Posterior cingulate gyrus (tissue), 11 donors: ENCODE measurements at regions not wholly inside any gene's neighbourhood (a gene's known extent, or its start where the extent isn't known, plus 50 kb on each side); places are given as distances from the start of the nearest gene placed in this dataset.

Experiments used
- DNase-seq, 10 donors: peaks; one replicate each; pipeline versions ENCODE4 v3.0.0 to v3.0.0-alpha.2; 2020 to 2021; ENCODE audit warnings: mixed read lengths in 3 of 10
- intact Hi-C: fragments of 100-400 bp; cut with DNase I; formaldehyde crosslinking; loops from one replicate; pipeline ENCODE4 v1.15.1; 2023

DNA sequence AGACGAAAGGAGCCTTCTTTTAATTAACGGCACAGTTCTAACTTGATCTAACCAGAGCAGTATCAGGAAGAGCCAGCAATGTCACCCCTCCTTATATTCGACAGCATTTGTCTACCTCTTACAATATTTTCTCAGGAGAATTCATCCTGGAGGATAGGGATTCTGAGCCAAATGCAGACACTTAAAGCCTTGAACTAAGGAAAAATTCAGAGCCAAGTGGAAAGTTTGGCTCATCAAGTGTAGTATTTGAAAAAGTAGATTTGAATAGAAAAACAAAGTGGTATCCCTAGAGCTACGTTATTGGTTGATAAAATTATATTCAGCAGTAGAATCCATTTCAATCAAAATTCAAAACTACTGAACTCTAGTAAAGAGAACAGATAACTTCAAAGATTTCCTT lies 732.0 kb upstream of the ADGRL2 start:
- intact Hi-C loops: no loop called here
- no peak for DNase-seq

DNA sequence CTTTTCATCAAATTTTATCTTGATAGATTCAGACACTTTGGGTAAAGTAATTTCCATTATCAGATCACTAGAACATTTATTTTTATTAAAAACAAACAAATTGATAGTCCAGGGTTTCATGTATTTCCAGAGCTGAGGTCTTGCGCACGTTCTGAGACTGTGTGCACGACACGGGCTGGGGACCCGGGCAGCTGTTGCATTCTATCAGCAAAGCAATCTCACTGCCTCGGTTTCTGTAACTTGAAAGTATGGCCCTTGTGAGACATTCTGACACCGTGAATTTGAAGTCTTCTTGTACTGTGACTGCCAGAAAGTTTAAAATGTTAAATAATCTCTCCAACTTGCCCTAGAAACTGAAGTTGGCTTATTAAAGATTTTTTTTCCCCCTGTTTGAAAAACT lies 746.9 kb upstream of the ADGRL2 start:
- intact Hi-C loops: no loop called here

DNA sequence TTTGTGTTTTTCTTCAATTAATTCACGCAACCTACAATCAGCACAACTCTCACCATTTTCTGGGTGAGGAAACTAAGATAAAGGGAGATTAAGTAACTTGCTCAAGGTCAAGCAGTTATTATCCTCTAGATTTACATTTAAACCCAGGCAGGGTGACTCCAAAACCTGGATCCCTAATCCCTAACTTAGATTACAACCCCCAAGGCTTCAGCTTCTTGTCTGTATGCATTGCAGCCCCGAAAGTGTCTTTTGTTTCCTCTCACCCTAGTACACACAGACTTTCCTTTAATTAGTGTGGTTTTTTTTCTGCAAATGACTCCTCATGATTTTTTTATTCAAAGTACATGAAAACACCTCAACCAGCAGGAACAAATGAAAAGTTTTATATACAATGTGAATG lies 748.6 kb upstream of the ADGRL2 start:
- no peak for DNase-seq
- intact Hi-C loops: no loop called here

More for the DNA sequence above, 746.9 kb upstream of the ADGRL2 start:
- no peak for DNase-seq

DNA sequence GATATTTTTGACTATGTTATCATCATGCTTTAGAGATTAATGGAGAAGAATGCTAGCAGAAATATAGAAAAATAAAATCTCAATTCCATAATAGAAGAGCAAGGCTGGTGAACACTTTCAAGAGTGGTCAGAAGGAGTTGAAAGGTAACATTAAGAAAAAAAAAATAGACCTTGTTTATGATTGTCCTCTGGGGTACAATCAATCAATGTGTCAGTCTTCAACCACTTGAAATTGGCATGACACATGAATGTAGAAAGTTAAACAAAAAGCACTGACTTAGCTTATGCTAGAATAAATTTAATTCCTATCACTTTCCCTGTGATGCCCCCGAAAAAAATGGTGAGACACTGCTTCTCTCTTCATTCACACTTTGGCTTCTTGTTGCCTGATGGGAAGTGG lies 750.3 kb upstream of the ADGRL2 start:
- intact Hi-C loops: no loop called here
- no peak for DNase-seq

DNA sequence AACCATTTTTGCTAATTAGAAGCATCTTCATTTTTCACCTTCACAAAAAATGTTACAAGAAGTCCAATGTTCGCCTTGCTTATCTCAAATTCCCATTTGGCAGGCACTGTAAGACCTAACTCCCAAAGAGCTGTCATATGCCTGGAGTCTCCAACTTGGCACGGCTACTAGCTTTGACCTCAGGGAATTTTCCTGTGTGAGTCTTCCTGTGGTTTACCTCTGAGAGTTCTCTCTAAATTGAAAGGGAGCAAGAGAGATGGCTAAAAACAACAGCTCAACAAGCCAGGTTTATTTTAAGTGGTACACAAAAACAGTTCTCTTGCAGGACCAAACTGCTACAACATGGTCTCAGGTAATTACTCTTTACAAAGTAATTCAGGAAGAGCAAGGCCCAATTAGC lies 756.0 kb upstream of the ADGRL2 start:
- intact Hi-C loops: no loop called here
- DNase-seq: no peak

DNA sequence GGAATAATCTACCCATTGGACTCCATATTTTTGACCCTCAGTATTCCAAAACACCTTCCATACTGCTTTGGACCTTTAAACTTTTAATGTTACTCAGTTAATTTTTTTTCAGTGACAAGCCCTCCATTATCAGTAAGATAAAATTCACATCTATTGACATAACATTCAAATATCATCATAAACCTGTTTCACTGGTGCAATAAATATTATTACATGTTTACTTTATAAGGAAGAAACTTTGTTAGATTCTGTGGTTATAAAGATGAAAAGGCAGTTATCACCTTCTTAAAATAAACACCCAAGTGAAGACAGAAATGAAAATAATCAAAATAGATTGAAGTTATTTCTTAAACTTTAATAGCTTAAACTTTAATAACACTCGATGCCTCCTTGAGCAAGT lies 758.5 kb upstream of the ADGRL2 start:
- intact Hi-C loops: no loop called here

DNA sequence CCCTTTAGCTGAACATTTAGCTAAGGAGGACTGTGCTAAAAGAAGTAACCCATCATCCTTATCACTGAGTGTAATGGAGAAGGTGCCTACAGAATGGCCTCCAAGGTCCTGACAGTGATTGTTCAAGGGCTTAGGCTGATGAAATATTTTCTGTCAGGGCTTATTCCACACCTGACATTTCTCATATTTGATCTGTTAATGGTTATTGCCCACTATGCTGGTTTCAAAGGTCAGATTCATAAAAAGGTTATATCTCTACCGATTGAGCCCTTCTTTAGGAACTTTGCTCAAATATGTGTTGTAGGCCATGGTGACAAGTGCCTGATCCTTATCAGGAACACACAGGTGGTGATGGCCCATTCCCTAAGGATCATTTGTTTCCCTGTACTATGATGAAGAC lies 766.4 kb upstream of the ADGRL2 start:
- intact Hi-C loops: no loop called here
- DNase-seq: no peak

More for the DNA sequence above, 758.5 kb upstream of the ADGRL2 start:
- DNase-seq: no peak

DNA sequence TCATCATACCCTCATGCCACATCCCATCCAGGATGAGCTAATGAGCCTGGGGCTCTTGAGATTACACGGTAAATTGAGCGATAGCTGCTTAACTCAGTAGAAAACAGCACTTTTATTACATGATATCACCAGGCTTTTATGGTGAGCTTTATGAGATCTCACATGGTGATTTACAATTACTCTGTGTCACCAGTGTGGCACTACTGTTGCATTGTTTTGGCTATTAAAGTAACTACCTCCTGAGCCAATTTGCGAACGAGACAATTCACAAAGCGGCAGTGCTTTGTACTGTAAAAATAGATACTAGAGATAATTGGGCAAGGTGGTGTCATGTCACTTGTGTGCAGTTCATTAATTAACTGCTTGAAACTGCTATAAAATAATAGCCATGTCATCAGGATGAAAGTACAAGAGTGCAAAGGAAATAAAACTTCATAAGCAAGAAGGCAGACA lies 767.7 kb upstream of the ADGRL2 start:
- no peak for DNase-seq
- intact Hi-C loops: no loop called here

DNA sequence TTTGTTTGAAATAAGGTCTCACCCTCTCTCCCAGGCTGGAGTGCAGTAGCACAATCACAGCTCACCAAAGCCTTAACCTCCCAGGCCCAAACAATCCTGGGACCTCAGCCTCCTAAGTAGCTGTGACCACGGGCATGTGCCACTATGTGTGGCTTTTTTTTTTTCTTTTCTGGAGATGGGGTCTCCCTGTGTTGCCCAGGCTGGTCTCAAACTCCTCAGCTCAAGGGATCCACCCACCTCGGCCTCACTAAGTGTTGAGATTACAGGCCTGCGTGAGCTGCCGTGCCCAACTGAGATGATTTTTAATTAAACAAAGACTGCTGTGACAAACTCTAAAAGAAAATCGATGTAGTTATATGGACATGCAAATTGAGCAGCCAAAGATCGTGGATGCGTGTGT lies 768.4 kb upstream of the ADGRL2 start:
- intact Hi-C loops: no loop called here
- DNase-seq: no peak

DNA sequence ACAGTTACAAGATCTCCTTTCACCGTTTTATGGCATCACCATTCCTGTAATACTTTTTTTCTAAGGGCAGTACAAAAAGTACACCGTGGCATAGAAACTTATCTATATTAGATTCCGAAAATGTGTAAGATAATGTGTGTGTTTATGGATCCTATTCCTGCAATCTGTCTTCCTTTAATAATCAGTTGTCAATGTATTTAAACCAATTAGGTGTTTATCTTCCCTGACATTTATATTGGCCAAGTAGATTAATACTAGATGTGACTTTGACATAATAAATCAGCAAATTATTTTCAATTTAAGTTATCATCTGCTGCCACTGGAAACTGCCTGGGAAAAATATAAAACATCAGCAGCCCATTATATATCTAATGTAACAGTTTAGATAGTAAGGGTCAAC lies 770.3 kb upstream of the ADGRL2 start:
- intact Hi-C loops: no loop called here
- no peak for DNase-seq

DNA sequence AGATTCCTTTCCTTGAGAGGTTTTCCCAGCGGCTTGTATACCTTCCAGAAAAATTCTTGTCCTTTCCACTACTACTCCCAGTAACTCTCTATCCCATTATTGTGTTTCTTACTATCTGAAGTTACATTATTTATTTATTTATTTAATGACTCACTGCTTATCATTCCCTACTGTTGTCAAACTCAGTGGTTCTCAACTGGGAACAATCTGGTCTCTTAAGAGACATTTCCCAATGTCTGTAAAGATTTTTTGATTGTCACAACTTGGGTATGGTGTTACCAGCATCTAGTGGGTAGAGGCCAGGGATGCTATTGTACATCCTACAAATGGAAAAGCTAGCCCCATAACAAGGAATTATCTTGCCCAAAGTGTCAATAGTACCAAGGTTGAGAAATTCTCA lies 771.5 kb upstream of the ADGRL2 start:
- no peak for DNase-seq
- intact Hi-C loops: no loop called here

DNA sequence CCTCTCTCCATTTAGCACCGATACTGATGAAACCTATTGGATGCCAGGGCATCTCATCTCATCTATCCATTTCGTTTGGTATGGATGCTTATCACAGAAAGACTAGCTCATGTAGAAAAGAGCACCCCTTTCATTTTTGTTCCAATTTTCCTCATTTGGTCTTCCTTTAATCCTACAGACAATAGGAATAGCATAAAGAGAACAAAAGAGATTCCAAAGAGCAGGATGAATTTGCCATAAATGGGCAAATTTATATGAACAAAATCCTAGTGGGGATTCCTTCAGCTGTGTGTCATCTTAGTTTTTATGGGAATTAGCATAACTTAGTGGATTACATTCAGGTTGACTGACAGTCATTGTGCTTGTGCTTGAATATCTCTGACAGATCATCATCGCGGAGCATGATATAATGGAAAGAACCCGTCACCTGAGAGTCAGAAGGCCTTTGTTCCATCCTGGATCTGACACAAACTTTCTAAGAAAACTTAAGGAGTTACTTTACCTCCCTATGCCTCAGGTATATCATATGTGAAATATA lies 777.5 kb upstream of the ADGRL2 start:
- no peak for DNase-seq
- intact Hi-C loops: no loop called here

DNA sequence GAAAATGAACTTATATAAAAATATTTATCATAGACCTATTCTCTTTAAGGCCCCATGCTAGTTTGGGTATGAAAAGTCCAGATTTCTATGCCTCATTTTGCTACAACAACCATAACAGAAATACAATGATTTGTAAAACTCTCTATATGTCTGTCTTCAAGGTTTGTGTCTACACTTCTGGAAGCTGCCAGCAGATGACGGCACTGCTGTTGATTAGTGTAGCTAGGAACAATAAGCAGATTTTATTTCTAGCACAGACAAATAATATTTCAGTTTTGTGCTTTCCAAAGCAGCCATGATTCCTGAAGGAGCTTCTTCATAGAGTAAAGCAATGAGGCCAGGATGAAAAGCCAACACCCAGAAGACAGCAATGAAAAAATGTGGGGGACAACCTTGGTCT lies 779.6 kb upstream of the ADGRL2 start:
- DNase-seq: no peak
- intact Hi-C loops: no loop called here

DNA sequence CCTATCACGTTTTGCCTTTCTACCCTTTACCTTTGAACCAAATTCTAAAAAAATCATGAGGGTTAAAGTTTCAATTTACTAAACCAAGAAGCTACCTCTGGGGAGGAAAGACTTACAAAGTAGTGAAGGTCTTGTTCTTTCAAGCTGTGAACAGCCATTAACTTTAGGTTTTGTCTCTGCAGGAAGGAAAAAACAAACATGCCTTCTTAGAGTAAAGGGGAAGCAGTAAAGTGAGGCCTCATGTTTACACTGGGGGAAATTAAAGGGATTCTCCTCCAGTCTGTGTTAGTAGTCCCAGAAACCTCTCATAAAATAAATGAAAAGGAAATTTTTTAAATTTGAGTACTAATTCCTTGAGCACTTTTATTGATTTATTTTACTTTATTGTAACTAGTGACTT lies 780.2 kb upstream of the ADGRL2 start:
- intact Hi-C loops: no loop called here
- no peak for DNase-seq

DNA sequence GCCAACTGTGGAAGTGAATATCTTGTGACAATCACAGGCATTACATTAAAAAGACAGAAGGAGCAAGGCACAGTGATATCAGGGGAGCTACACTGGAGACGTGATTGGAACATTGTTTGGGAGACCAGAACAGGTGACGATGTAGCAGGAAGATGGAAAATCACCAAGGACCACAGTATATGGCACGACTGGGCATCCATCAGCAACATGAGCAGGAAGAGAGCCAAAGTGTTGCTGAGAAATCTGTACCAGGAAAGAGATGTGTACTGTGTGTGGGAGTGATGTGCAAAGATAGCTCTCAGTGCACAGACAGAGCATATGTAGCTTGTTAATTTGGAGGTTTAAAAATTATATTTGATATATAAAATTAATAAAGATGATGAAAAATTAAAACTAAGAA lies 790.6 kb upstream of the ADGRL2 start:
- no peak for DNase-seq
- intact Hi-C loops: no loop called here

DNA sequence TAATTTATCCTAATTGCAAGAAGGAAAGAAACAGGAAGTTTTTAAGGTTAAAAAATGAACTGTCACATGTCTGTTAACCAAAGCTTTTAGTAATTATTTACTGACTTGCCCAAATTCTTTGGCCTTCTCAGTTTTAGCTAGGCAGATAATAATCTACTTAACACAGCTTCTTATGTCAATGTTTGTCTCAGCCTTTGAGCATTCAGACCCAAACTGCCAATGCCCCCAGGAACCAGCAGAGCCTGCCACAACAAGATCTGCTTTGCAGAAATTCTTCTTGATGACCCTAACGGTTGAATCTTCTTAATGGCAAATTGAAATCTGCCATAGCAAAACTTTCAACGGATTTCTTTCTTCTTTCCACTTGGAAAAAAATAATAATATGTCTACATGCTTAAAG lies 792.4 kb upstream of the ADGRL2 start:
- intact Hi-C loops: no loop called here
- no peak for DNase-seq

DNA sequence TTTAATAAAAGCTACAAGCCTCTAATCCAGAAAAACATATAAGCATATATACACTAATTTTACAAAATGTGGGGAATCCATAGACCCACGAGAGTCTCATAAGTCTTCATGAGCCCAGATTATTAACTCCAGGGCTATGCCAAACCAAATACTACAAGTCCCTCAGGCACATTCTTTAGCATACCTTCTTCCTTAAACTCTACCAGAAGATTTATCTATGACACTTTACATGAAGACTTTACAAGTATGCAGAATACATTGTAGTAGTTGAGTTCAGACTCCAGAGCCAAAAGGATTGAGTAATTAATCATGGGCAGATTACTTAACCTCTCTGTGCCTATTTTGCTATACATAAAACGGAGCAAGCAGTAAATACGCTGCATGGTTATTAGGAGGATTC lies 793.7 kb upstream of the ADGRL2 start:
- intact Hi-C loops: no loop called here

DNA sequence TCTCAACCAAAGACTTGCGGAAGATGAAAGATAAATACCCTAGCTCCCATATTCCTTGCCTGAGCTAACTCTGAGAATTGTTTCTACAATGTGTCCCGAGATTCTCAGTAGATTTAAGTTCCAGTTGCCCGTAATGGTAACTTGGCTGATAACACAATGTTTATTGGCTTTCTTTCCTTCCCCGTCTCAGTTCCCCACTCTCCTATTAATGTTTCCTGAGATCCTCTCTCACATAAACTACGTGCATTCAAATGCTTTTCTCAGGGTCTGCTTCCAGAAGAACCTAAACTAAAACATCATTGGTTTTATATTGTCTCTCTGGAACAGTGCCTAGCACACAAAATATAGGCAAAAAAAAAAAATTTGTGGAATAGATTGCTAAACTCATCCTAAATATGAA lies 794.2 kb upstream of the ADGRL2 start:
- DNase-seq: no peak
- intact Hi-C loops: no loop called here

More for the DNA sequence above, 793.7 kb upstream of the ADGRL2 start:
- no peak for DNase-seq

DNA sequence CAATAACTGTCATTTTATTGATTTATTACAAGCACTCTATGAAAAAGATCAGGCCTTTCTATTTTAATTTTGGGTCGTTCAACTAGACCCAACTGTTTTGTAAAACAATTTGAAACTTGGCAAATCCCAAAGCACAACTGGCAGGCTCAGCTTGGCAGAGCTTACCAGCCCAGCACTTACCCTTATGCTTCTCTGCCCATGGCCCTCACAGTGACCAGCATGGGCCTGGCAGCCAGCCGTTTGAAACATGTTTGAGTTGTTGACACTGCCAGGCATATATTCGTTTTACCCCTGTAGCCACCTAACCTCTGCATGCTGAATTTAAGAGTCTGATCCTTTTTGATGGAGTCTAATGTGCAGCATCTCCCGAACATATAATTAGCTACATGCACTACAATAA lies 796.7 kb upstream of the ADGRL2 start:
- intact Hi-C loops: no loop called here
- DNase-seq: peak in 3 of 10 donors; percentile 9 to 62 (median 54)

DNA sequence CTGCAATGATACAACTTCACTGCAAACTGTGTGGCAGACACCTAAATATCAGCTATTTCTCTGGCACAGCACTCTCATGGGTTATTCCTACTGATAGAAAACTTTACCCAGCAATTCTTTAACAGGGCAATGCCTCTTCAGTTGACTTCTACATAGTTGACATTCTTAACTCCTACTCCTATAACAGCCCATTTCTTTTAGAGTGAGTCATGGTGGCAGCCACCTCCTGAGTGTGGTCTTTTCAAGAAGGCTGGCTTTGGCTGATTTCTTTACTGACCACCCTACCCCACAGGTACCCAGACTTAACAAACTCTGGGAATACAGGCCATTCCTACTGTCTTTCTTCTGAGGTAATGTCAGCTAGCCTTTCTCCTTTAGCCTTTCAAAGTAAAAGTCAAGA lies 805.8 kb upstream of the ADGRL2 start:
- intact Hi-C loops: no loop called here
- DNase-seq: no peak

DNA sequence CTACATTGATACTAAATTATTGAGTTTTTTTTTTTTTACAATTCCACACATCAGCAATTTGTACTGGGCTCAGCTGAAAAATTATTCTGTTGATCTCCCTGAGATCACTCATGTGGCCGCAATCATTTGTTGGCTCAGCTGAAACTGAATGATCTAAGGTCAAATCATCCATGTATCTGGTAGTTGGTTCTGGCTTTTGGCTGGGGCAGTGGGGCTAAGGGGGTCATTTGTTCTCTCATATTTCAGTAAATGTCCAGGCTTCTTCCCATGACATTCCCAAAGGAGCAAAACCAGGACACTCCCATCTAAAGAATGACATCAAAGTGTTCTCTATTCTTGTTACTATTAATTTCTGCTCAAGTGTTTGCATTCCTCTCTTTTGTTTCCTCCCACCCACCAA lies 806.7 kb upstream of the ADGRL2 start:
- intact Hi-C loops: no loop called here

DNA sequence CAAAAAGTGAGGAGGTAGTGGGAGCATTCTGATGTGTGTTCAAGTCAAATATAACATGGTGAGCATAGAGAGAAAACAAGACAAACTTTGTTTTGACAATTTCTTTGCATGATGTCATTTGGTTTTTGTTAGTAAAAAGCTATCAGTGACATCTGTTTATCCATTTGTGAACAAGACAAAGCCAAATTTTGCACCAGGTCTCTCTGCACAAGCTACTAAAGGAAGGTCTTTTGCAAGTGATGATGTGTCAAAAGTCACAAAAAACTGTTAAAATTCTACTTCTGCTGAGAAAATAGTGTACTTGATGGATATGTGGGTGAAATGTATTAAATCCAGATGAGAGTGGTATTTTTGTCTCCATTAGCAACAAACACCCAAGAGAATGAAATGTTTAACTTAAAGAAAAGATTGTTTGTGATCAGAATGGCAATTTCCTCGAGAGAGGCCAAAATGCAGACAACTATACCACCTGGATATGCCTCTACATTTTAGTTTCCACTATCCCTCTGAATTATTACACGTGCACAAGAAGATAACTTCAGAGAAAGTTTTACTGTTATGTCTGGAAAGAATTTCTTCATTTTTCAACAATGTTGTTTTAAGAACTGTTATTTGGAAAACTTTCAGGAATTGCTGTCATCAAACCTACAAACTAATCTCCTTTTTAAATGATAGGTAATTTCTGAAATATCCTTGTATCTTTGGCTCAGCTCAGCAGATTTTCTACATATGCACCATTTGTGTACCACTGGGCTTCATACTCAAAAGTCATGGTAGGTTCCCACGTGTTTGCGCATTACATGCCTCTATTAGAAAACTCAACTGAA lies 807.4 kb upstream of the ADGRL2 start:
- intact Hi-C loops: no loop called here

More for the DNA sequence above, 806.7 kb upstream of the ADGRL2 start:
- DNase-seq: no peak

More for the DNA sequence above, 807.4 kb upstream of the ADGRL2 start:
- no peak for DNase-seq
